Mononuclear cell (primary cell): ENCODE measurements at regions not wholly inside any gene's neighbourhood (a gene's known extent, or its start where the extent isn't known, plus 50 kb on each side); places are given as distances from the start of the nearest gene placed in this dataset.
"Not testable (repeated sequence)": the region's sequence is repeated elsewhere in the genome, so short reads cannot be mapped to it uniquely, and the experiment has no call there.

Experiments used
- H3K27me3 ChIP-seq: 2 replicates; pipeline ENCODE4 v1.6.0; 2011; ENCODE audit warnings: low read length, control low read depth; ENCODE audit not compliant: insufficient read depth
- H3K4me1 ChIP-seq: 2 replicates; pipeline ENCODE4 v1.5.1; 2011; ENCODE audit warnings: mild to moderate bottlenecking, low read length, control low read depth; ENCODE audit not compliant: insufficient read depth
- H3K4me3 ChIP-seq: 2 replicates; pipeline ENCODE4 v1.5.1; 2011; ENCODE audit warnings: mild to moderate bottlenecking, low read length, moderate library complexity
- H3K9me3 ChIP-seq: 2 replicates; pipeline ENCODE4 v1.5.1; 2011; ENCODE audit warnings: low read depth, mild to moderate bottlenecking, control low read depth, low read length

DNA sequence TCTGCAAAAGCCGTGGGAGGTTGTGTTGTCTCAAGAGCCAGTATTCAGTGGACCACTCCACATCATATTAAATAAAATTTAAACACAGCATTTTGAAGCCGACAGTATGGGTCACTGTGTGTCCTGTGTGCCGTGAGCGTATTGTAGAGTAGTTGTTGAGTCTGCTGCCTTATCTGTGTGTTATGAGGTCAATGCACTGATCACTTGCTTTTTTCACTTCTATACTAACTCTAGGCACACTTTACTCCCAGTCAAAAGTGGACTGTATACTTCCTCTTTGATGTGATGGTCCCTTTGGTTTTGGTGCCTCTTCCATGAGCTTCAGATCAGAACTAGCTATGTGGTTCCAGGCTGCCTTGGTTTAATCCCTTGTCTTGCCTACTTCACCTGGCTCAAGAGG is 84.3 kb downstream of the PPIAL4A start:
- H3K27me3 ChIP-seq, H3K4me3 ChIP-seq, H3K4me1 ChIP-seq, H3K9me3 ChIP-seq: not testable (repeated sequence)

- not testable (repeated sequence) for H3K27me3 ChIP-seq, H3K9me3 ChIP-seq, H3K4me1 ChIP-seq, H3K4me3 ChIP-seq
These were observed 87.7 kb downstream of the PPIAL4A start for GRCh38 chr1:120977279-120977678.

GRCh38 chr1:120981489-120982094 is 92.0 kb downstream of the PPIAL4A start:
- not testable (repeated sequence) for H3K9me3 ChIP-seq, H3K4me1 ChIP-seq, H3K4me3 ChIP-seq, H3K27me3 ChIP-seq

DNA sequence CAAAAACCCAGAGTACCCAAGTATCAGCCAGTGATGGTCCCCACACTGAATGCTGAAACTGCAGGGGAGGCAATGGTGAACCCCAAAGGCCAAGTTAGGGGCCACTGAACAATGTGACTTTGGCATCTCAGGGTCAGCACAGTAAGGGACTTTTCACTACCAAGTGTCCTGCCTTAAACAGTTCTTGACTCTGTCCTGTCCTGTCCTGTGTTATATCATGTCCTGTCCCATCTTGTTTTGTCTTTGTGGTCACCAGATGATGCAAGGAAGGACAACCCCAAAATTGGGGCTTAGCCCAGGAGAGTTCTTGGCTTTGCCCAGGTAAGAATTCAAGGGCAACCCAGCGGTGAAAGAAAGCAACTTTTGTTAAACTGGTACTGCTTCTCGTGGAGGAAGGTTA is 105.0 kb downstream of the PPIAL4A start:
- H3K27me3 ChIP-seq, H3K4me1 ChIP-seq, H3K9me3 ChIP-seq, H3K4me3 ChIP-seq: not testable (repeated sequence)

- H3K4me3 ChIP-seq, H3K9me3 ChIP-seq, H3K4me1 ChIP-seq, H3K27me3 ChIP-seq: not testable (repeated sequence)
These were observed 105.5 kb downstream of the PPIAL4A start for GRCh38 chr1:120995025-120995424.

DNA sequence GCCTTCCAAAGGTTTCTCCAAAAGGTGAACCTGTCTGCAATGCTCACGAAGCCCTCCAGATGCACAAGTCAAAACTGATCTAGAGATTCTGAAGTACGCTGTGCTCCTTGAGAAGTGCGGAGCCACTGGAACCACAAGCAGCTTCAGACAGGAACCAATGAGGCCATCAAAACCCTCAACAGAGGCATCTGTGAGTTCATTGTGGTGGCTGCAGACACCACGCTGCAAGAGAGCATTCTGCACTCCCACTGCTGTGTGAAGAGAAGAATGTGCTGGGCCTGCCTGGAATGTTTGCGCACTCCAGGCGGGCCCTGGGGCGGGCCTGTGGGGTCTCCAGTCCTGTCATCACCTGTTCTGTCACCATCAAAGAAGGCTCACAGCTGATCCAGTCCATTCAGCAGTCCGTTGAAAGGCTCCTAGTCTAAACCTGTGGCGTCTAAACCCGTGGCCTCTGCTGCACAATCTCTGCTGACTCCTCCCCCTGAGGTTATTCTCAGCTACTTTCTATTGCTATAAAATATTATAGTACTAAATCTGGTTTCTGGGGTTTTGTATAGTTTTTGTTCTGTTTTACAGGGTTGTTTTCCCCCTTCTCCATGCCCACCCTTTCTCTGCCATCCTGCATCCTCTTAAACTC is 111.6 kb downstream of the PPIAL4A start:
- not testable (repeated sequence) for H3K9me3 ChIP-seq, H3K4me1 ChIP-seq, H3K27me3 ChIP-seq, H3K4me3 ChIP-seq

- not testable (repeated sequence) for H3K27me3 ChIP-seq, H3K4me1 ChIP-seq, H3K4me3 ChIP-seq, H3K9me3 ChIP-seq
These were observed 113.7 kb downstream of the PPIAL4A start for GRCh38 chr1:121003230-121003629.

DNA sequence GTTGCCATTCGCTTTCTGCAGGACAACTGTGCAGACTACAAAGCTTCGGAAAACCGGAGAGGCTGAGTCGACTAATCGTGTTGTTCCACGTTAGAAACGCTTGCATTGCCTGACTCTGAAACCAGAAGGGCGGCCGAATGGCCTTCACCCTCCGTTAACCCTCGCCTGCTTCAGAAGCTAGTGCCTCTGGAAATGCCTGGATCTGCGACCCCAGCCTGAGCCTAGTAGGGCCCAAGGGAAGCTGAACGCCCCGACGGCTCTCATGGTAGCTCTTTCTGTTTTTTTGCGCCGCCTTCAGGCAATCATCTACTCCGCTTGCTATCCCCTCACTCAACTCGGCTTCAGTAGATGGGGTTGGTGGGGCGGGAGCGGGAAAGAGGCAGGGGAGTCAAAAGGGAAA is 117.3 kb downstream of the PPIAL4A start:
- H3K9me3 ChIP-seq, H3K4me1 ChIP-seq, H3K4me3 ChIP-seq: not testable (repeated sequence)
- H3K27me3 ChIP-seq = peaks cover 11% of the 10 kb centered on the region

DNA sequence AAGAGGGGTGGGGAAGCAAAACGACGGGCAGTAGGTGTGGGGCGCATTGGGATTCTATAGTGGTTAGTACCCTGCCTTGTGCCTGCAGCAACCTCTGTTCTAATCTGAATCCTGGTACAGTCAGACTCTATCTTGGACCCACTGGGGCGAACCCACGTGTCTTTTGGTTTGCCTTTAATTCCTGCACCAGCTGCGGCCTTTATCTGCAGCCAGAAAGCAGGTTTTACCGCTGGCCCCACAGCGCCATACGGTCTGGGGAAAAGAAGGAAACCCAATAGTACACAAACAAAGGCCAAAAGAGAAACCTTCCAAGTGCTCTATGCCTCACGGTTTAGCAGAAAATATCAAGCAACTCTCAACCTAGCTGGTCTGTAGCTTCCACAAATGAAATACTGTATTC is 118.2 kb downstream of the PPIAL4A start:
- not testable (repeated sequence) for H3K4me3 ChIP-seq, H3K4me1 ChIP-seq

DNA sequence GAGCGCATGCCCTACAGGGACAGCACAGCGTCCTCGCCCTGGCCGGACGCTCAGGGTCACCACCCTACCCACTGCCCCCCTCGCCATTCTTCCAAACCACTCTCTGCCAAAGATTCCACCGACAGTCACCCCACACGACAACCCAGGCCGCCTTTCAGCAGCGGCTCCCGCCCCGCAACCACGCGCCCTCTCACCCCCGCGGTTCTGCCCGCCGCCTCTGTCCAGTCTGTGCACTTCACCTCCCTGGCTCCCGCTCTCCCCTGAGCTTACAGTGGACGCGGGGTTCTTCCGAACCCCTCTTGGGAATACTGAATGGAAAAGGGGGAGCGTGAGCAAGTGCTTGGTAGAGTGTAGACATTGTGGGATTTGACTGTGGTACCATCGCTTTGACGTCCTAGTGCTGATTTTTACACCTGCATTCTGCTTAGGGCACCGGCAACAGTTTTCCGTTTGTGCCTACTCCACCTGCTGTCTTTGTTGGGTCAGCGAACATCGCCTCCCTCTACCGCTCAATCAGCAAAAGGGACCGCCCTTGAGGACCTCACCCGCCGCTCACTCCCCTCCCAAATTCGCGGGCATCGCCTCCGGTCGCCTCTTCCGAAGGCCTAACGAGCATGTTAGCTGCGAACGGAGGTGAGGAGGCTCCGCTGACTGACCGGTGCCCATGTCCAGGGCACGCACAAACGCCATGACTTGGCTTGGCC is 119.1 kb downstream of the PPIAL4A start:
- H3K9me3 ChIP-seq, H3K4me3 ChIP-seq, H3K4me1 ChIP-seq: not testable (repeated sequence)
- H3K27me3 ChIP-seq = peaks cover 11% of the 10 kb centered on the region

More for the DNA sequence above, 118.2 kb downstream of the PPIAL4A start:
- H3K27me3 ChIP-seq = peaks cover 11% of the 10 kb centered on the region
- not testable (repeated sequence) for H3K9me3 ChIP-seq

- not testable (repeated sequence) for H3K4me3 ChIP-seq, H3K4me1 ChIP-seq, H3K9me3 ChIP-seq
- H3K27me3 ChIP-seq = peaks cover 11% of the 10 kb centered on the region
These were observed 119.9 kb downstream of the PPIAL4A start for GRCh38 chr1:121009216-121010057.

- H3K4me1 ChIP-seq, H3K9me3 ChIP-seq, H3K4me3 ChIP-seq: not testable (repeated sequence)
- H3K27me3 ChIP-seq = peaks cover 11% of the 10 kb centered on the region
These were observed 120.6 kb downstream of the PPIAL4A start for GRCh38 chr1:121010141-121010540.

DNA sequence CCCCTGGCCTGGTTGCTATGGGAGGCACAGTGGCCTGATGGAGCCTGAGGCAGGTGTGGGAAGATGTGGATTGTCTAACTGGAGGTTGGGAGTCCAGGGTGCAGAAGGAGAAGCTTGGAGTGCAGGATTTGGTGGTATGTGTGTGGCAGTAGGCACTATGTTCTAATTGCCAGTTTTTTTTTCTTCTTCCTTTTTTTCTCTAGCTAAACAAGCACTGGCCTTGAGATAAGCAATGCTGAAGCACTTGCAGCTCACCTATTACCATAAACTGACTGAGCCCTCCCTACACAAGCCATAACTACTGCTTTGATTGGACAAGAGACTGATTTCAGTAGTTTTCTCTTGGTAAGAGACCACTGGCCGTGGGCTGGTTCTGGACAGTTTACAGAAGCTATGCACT is 123.6 kb downstream of the PPIAL4A start:
- H3K9me3 ChIP-seq, H3K4me3 ChIP-seq, H3K27me3 ChIP-seq, H3K4me1 ChIP-seq: not testable (repeated sequence)

- H3K27me3 ChIP-seq, H3K9me3 ChIP-seq, H3K4me3 ChIP-seq, H3K4me1 ChIP-seq: not testable (repeated sequence)
These were observed 126.8 kb downstream of the PPIAL4A start for GRCh38 chr1:121016182-121017028.
